GM12878 (cell line): ENCODE measurements at regions not wholly inside any gene's neighbourhood (a gene's known extent, or its start where the extent isn't known, plus 50 kb on each side); places are given as distances from the start of the nearest gene placed in this dataset.

Experiments
- ATF7 ChIP-seq: fragments of 450-650 bp; IDR thresholded peaks from 2 replicates; pipeline ENCODE4 v1.6.1; 2016; ENCODE audit warnings: low read depth, mild to moderate bottlenecking
- BCL11A ChIP-seq: IDR thresholded peaks from 2 replicates; pipeline ENCODE4 v1.6.1; 2011; ENCODE audit warnings: low read depth, low read length
- BCLAF1 ChIP-seq: fragments of 450-650 bp; IDR thresholded peaks from 2 replicates; pipeline ENCODE4 v1.6.1; 2017; ENCODE audit warnings: antibody characterized with exemption, mild to moderate bottlenecking, moderate library complexity
- CBFB ChIP-seq: IDR thresholded peaks from 2 replicates; pipeline ENCODE4 v1.6.1; 2016; ENCODE audit warnings: antibody characterized with exemption, low read depth
- CEBPB ChIP-seq, 2 experiments: fragments of 150-350 bp in 1 of 2; IDR thresholded peaks; 2 replicates each; pipeline ENCODE4 v1.6.1; 2012 to 2014; ENCODE audit warnings: low read depth in 2 of 2, low read length in 2 of 2, borderline replicate concordance in 1 of 2, inconsistent platforms in 1 of 2
- EP300 ChIP-seq, 2 experiments: fragments of 150-350 bp in 1 of 2; IDR thresholded peaks; 2 replicates each; pipeline ENCODE4 v1.6.1; 2011 to 2012; ENCODE audit warnings: low read depth in 2 of 2, low read length in 2 of 2, borderline replicate concordance in 1 of 2, improper control_type of control experiment in 1 of 2, inconsistent platforms in 1 of 2; ENCODE audit not compliant: control insufficient read depth in 1 of 2
- IKZF1 ChIP-seq: fragments of 450-650 bp; conservative IDR thresholded peaks from 2 replicates; pipeline ENCODE4 v1.6.1; 2017; ENCODE audit warnings: antibody characterized with exemption, mild to moderate bottlenecking
- POLR2A ChIP-seq: IDR thresholded peaks from 2 replicates; pipeline ENCODE4 v1.6.1; 2011; ENCODE audit warnings: low read depth, mild to moderate bottlenecking, low read length
- POLR2AphosphoS5 ChIP-seq: IDR thresholded peaks from 2 replicates; pipeline ENCODE4 v1.6.1; 2011; ENCODE audit warnings: mild to moderate bottlenecking, low read length, inconsistent platforms
- RAD21 ChIP-seq: IDR thresholded peaks from 2 replicates; pipeline ENCODE4 v1.6.1; 2011; ENCODE audit warnings: mild to moderate bottlenecking, low read depth, low read length, moderate library complexity; ENCODE audit not compliant: insufficient read depth
- SP1 ChIP-seq: IDR thresholded peaks from one replicate; pipeline ENCODE4 v1.6.1; 2011; ENCODE audit warnings: low read depth, low read length
- YY1 ChIP-seq: IDR thresholded peaks from 2 replicates; pipeline ENCODE4 v1.6.1; 2011; ENCODE audit warnings: low read depth, mild to moderate bottlenecking, low read length
- TF ChIP-seq, protein P1 (sequence below), 3 experiments: IDR thresholded peaks in 2 of 3; conservative IDR thresholded peaks in 1 of 3; 2 replicates each; pipeline ENCODE4 v1.5.1; 2011; ENCODE audit warnings: low read depth in 3 of 3, low read length in 3 of 3, mild to moderate bottlenecking in 3 of 3, control low read depth in 2 of 3, moderate library complexity in 2 of 3, inconsistent platforms in 1 of 3, mixed read lengths in 1 of 3; ENCODE audit not compliant: control insufficient read depth in 2 of 3, insufficient read depth in 1 of 3; ENCODE audit errors: extremely low read depth in 1 of 3

DNA sequence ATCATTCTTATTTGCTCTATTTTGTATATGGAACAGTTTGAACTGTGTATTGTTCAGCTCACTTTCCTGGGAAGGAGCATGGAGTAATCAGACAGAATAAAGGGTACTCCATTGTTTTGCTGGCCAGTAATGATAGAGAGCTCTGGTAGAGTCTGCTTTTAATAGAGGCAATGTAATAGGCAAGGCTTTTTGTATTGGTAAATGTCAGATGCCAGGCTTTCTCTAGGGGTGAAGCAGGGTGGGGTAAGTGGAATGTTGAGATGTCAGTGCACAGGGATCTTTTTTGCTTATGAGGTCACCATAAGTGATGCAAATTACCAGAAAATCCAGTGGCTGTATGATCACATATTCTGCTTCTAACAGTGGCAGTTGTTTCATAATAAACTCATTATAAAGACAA lies 1088.3 kb upstream of the SORCS1 start:
- TF ChIP-seq POLR2AphosphoS5, result no peak
- TF ChIP-seq, protein P1, sequence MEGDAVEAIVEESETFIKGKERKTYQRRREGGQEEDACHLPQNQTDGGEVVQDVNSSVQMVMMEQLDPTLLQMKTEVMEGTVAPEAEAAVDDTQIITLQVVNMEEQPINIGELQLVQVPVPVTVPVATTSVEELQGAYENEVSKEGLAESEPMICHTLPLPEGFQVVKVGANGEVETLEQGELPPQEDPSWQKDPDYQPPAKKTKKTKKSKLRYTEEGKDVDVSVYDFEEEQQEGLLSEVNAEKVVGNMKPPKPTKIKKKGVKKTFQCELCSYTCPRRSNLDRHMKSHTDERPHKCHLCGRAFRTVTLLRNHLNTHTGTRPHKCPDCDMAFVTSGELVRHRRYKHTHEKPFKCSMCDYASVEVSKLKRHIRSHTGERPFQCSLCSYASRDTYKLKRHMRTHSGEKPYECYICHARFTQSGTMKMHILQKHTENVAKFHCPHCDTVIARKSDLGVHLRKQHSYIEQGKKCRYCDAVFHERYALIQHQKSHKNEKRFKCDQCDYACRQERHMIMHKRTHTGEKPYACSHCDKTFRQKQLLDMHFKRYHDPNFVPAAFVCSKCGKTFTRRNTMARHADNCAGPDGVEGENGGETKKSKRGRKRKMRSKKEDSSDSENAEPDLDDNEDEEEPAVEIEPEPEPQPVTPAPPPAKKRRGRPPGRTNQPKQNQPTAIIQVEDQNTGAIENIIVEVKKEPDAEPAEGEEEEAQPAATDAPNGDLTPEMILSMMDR (IDR thresholded peaks at IDR 0.05 in 2 of 3, conservative IDR thresholded peaks at IDR 0.05 in 1 of 3; ENCODE audit: control insufficient read depth in 2 of 3, extremely low read depth in 1 of 3, insufficient read depth in 1 of 3, low read depth in 3 of 3, low read length in 3 of 3), result no peak
- TF ChIP-seq CEBPB (IDR thresholded peaks at IDR 0.05; ENCODE audit: borderline replicate concordance in 1 of 2, low read depth in 2 of 2, low read length in 2 of 2), result no peak
- no peak for TF ChIP-seq ATF7
- no peak for TF ChIP-seq POLR2A
- TF ChIP-seq EP300 (IDR thresholded peaks at IDR 0.05; ENCODE audit: borderline replicate concordance in 1 of 2, control insufficient read depth in 1 of 2, low read depth in 2 of 2, low read length in 2 of 2), result no peak
- no peak for TF ChIP-seq SP1
- no peak for TF ChIP-seq BCLAF1
- TF ChIP-seq BCL11A, result no peak
- TF ChIP-seq IKZF1, result no peak
- TF ChIP-seq CBFB, result no peak
- no peak for TF ChIP-seq YY1
- TF ChIP-seq RAD21, result no peak
